Neural cell (in vitro differentiated cells): ENCODE measurements at regions not wholly inside any gene's neighbourhood (a gene's known extent, or its start where the extent isn't known, plus 50 kb on each side); places are given as distances from the start of the nearest gene placed in this dataset.

Source experiments
- H2AFZ ChIP-seq: fragments of 200-600, 300-800 bp; sonication (generic), shearing (Covaris generic); 2 replicates; pipeline ENCODE4 v1.6.0; 2014; ENCODE audit warnings: low read depth, mild to moderate bottlenecking, antibody characterized with exemption, low read length, moderate library complexity
- H3F3A ChIP-seq: fragments of 200-600 bp; shearing (Covaris generic); 2 replicates; pipeline ENCODE4 v1.6.1; 2016; ENCODE audit warnings: mild to moderate bottlenecking, moderate library complexity, mixed read lengths, antibody characterized with exemption, low read length; ENCODE audit not compliant: insufficient read depth, poor library complexity, severe bottlenecking
- H3K27ac ChIP-seq: fragments of 200-600, 300-800 bp; sonication (generic), shearing (Covaris generic); 2 replicates; pipeline ENCODE4 v1.5.1; 2014; ENCODE audit warnings: mild to moderate bottlenecking, low read length, moderate library complexity
- H3K27me3 ChIP-seq: fragments of 300-800, 200-600 bp; sonication (generic), shearing (Covaris generic); 2 replicates; pipeline ENCODE4 v1.6.0; 2014; ENCODE audit warnings: mild to moderate bottlenecking, low read depth, low read length, moderate library complexity; ENCODE audit not compliant: insufficient read depth
- H3K36me3 ChIP-seq: fragments of 300-800, 200-600 bp; sonication (generic), shearing (Covaris generic); 2 replicates; pipeline ENCODE4 v1.5.1; 2014; ENCODE audit warnings: mild to moderate bottlenecking, antibody characterized with exemption, low read length, moderate library complexity; ENCODE audit not compliant: insufficient read depth
- H3K4me2 ChIP-seq: fragments of 300-800, 200-600 bp; sonication (generic), shearing (Covaris generic); 2 replicates; pipeline ENCODE4 v1.6.0; 2014; ENCODE audit warnings: mild to moderate bottlenecking, low read length
- H3K4me3 ChIP-seq: fragments of 300-800, 200-600 bp; sonication (generic), shearing (Covaris generic); 2 replicates; pipeline ENCODE4 v1.5.1; 2014; ENCODE audit warnings: mild to moderate bottlenecking, low read length, moderate library complexity
- H3K79me2 ChIP-seq: fragments of 200-600 bp; shearing (Covaris generic); replicated peaks from 2 replicates; pipeline ENCODE4 v1.6.0; 2014; ENCODE audit warnings: mild to moderate bottlenecking, low read length, moderate library complexity; ENCODE audit not compliant: insufficient read depth
- H3K9ac ChIP-seq: fragments of 300-800, 200-600 bp; sonication (generic), shearing (Covaris generic); 2 replicates; pipeline ENCODE4 v1.6.1; 2016; ENCODE audit warnings: mild to moderate bottlenecking, low read length, mixed read lengths
- H3K9me2 ChIP-seq: fragments of 200-600 bp; shearing (Covaris generic); 2 replicates; pipeline ENCODE4 v1.6.1; 2016; ENCODE audit warnings: mild to moderate bottlenecking, low read length, mixed read lengths; ENCODE audit not compliant: insufficient read depth
- H3K9me3 ChIP-seq: fragments of 200-600, 300-800 bp; sonication (generic), shearing (Covaris generic); 2 replicates; pipeline ENCODE4 v1.6.1; 2016; ENCODE audit warnings: mild to moderate bottlenecking, mixed run types, low read length, moderate library complexity, mixed read lengths
- H4K20me1 ChIP-seq: fragments of 200-600 bp; shearing (Covaris generic); 2 replicates; pipeline ENCODE4 v1.6.1; 2016; ENCODE audit warnings: mild to moderate bottlenecking, mixed run types; ENCODE audit not compliant: insufficient read depth
- CTCF ChIP-seq: fragments of 450-650 bp; IDR thresholded peaks from 2 replicates; pipeline ENCODE4 v1.5.1; 2014; ENCODE audit warnings: antibody characterized with exemption, mild to moderate bottlenecking, moderate library complexity; ENCODE audit not compliant: poor library complexity, severe bottlenecking
- EP300 ChIP-seq: fragments of 450-650 bp; conservative IDR thresholded peaks from 2 replicates; pipeline ENCODE4 v1.6.1; 2014; ENCODE audit warnings: antibody characterized with exemption, mild to moderate bottlenecking, moderate library complexity; ENCODE audit not compliant: poor library complexity, severe bottlenecking
- EZH2 ChIP-seq: fragments of 200-600, 300-800 bp; shearing (Covaris generic), sonication (generic); IDR thresholded peaks from 2 replicates; pipeline ENCODE4 v1.6.1; 2014; ENCODE audit warnings: antibody characterized with exemption, low read length, borderline replicate concordance, mild to moderate bottlenecking; ENCODE audit not compliant: insufficient read depth, poor library complexity, severe bottlenecking
- MXI1 ChIP-seq: fragments of 450-650 bp; conservative IDR thresholded peaks from 2 replicates; pipeline ENCODE4 v1.6.1; 2014; ENCODE audit warnings: antibody characterized with exemption, mild to moderate bottlenecking; ENCODE audit not compliant: poor library complexity, severe bottlenecking
- POLR2AphosphoS5 ChIP-seq: IDR thresholded peaks from 2 replicates; pipeline ENCODE4 v1.6.1; 2012
- RAD21 ChIP-seq: fragments of 450-650 bp; conservative IDR thresholded peaks from 2 replicates; pipeline ENCODE4 v1.6.1; 2014; ENCODE audit warnings: antibody characterized with exemption, mild to moderate bottlenecking, moderate library complexity
- REST ChIP-seq: IDR thresholded peaks from 2 replicates; pipeline ENCODE4 v1.6.1; 2012; ENCODE audit warnings: borderline replicate concordance
- SMC3 ChIP-seq: fragments of 450-650 bp; conservative IDR thresholded peaks from 2 replicates; pipeline ENCODE4 v1.6.1; 2014; ENCODE audit warnings: antibody characterized with exemption, mild to moderate bottlenecking, moderate library complexity; ENCODE audit not compliant: poor library complexity
- TAF1 ChIP-seq: IDR thresholded peaks from 2 replicates; pipeline ENCODE4 v1.6.1; 2012; ENCODE audit warnings: low read depth

GRCh38 chr1:95733671-95734070, 499.7 kb downstream of the RWDD3 start:
- H3K36me3 ChIP-seq: no peaks in the 10 kb centered on the region
- H3F3A ChIP-seq: no peaks in the 10 kb centered on the region
- no peaks in the 10 kb centered on the region for H4K20me1 ChIP-seq
- H3K4me3 ChIP-seq: no peak overlapping the region
- no peaks in the 10 kb centered on the region for H3K9me2 ChIP-seq
- H3K9ac ChIP-seq: no peak overlapping the region
- H2AFZ ChIP-seq: no peak overlapping the region
- no peak for TF ChIP-seq RAD21
- no peak for TF ChIP-seq EZH2
- TF ChIP-seq EP300: no peak
- no peak for TF ChIP-seq TAF1
- H3K4me2 ChIP-seq: no peak overlapping the region
- no peaks in the 10 kb centered on the region for H3K79me2 ChIP-seq
- no peaks in the 10 kb centered on the region for H3K9me3 ChIP-seq
- no peak overlapping the region for H3K27ac ChIP-seq
- H3K27me3 ChIP-seq: no peaks in the 10 kb centered on the region

- no peaks in the 10 kb centered on the region for H3K27me3 ChIP-seq
- TF ChIP-seq MXI1: no peak
- no peak for TF ChIP-seq CTCF
- no peak for TF ChIP-seq RAD21
- TF ChIP-seq TAF1: no peak
- TF ChIP-seq REST: no peak
- no peak for TF ChIP-seq EP300
- no peak for TF ChIP-seq EZH2
- TF ChIP-seq SMC3: no peak
- TF ChIP-seq POLR2AphosphoS5: no peak
These were observed 500.6 kb downstream of the RWDD3 start for GRCh38 chr1:95734560-95734959.

More at GRCh38 chr1:95734560-95734959, 500.6 kb downstream of the RWDD3 start:
- H4K20me1 ChIP-seq: no peaks in the 10 kb centered on the region
- H3K79me2 ChIP-seq: no peaks in the 10 kb centered on the region
- H3F3A ChIP-seq: no peaks in the 10 kb centered on the region
- no peak overlapping the region for H3K9ac ChIP-seq
- H3K9me2 ChIP-seq: no peaks in the 10 kb centered on the region
- no peak overlapping the region for H3K27ac ChIP-seq
- H3K36me3 ChIP-seq: no peaks in the 10 kb centered on the region
- no peaks in the 10 kb centered on the region for H3K9me3 ChIP-seq
- no peak overlapping the region for H2AFZ ChIP-seq
- H3K4me3 ChIP-seq: no peak overlapping the region
- no peak overlapping the region for H3K4me2 ChIP-seq
